ENCODE measurements at regions not wholly inside any gene's neighbourhood (a gene's known extent, or its start where the extent isn't known, plus 50 kb on each side); places are given as distances from the start of the nearest gene placed in this dataset.
A peak's percentile ranks its signal among the peaks of the same experiment; 100 is the strongest.

DNA sequence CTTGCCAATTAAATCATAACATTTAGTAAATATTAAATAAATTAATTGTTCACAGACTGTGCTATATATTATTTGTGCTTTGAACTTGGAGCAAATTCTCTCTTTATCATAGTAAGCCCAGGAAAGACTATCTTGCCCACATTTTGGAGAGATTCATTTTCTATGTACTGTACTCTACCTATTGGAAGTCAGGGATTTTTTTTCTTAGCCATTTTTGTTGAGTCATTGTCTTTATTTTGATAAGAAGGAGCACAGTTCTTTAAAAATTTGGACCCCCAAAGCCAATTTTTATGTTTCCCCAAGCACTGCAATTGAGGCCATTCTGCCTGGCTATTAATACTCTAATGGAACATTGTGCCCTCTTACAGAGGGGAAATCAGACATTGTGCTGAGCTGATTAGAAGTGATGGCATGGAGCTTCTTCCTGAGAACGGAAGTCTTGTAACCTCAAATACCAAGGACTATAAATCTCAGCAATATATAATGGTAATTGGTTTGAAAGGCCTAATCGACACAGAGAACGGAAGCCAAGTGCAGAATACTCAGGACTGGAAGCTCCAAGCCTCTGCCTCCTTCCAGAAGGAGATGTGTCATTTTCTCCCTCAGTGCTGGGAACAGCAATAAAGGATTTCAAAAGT is 188.8 kb upstream of the PAPPA start:
- DNase-seq, result no peak

DNA sequence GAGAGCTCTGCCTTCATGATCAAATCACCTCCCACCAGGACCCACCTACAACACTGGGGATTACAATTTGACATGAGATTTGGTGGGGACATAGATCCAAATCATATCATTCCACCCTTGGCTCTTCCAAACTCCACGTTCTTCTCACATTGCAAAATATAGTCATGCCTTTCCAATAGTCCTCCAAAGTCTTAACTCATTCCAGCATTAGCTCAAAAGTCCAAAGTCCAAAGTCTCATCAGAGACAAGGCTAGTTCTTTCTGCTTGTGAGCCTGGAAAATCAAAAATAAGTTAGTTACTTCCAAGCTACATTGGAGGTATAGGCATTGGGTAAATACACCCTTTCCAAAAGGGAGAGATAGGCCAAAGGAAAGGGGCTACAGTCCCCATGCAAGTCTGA is 186.9 kb upstream of the PAPPA start:
- no peak for DNase-seq

GRCh38 chr9:115969096-115969495 is 184.5 kb upstream of the PAPPA start:
- no peak for DNase-seq

- no peak for DNase-seq
Measured at GRCh38 chr9:115972362-115972761, 181.2 kb upstream of the PAPPA start.

- DNase-seq, result no peak
Measured at GRCh38 chr9:115972843-115973595, 180.6 kb upstream of the PAPPA start.

- DNase-seq, result no peak
Measured at GRCh38 chr9:115976781-115977180, 176.8 kb upstream of the PAPPA start.

- DNase-seq, result no peak
Measured at GRCh38 chr9:115978091-115978490, 175.5 kb upstream of the PAPPA start.

DNA sequence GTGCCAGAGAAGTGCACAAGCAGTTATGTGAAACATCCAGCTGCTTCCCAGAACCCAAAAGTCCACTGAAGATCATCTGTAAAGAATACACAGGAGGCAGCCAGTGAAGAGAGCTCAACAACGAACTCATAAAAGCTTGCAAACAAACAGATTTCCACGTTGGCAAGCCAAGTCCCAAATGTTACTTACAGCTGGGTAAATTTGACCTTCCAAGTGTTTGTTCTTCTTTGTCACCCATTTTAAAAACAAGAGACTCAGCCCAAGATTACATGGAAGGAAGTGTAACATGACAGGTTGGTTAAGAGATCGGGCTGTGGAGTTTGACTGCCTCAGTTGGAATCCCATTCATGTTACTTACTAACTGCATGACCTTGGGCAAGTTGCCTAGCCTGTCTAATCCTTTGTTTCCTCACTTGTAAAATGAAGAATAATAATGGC is 174.9 kb upstream of the PAPPA start:
- peak; percentile 29 for DNase-seq

GRCh38 chr9:115980054-115980453 is 173.5 kb upstream of the PAPPA start:
- no peak for DNase-seq

DNA sequence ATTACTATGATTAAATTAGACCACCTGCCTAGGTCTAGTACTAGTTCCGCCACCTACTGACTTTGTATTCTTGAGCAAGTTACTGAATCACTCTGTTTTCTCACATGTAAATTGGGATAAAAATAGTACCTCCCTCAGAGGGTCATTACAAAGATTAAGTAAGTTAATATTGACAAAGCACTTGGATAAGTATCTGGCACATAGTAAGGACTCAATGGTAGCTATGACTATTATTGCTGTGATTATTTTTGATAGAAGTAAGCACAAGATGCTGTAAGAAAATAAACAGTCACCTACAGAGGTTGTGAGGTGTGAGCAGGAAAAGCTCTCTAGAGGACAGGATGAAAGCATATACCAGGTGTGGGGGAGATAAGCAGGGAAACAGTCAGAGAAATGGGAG is 173.1 kb upstream of the PAPPA start:
- no peak for DNase-seq

- no peak for DNase-seq
Measured at GRCh38 chr9:115980976-115981375, 172.6 kb upstream of the PAPPA start.

DNA sequence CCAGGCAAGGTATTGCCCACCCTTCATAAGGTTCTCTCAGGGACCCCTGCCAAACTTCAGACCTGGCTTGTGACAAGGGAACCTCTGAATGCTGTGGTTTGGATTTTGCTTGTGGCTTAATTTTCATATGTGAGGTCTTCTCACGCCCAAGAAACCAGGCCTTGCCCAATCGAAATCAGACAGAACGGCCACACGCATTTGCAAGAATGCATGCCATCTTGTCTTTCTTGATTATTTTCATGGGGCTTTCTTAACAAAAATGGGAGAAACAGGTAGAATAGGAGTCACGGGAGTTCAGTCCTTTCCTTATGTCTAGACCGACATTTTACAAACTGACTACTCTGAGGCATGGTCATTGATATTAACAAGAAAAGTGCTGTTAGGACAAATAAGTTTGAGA is 170.2 kb upstream of the PAPPA start:
- no peak for DNase-seq

GRCh38 chr9:115985657-115986056 is 167.9 kb upstream of the PAPPA start:
- DNase-seq, result no peak

GRCh38 chr9:115986508-115986907 is 167.1 kb upstream of the PAPPA start:
- DNase-seq, result no peak

DNA sequence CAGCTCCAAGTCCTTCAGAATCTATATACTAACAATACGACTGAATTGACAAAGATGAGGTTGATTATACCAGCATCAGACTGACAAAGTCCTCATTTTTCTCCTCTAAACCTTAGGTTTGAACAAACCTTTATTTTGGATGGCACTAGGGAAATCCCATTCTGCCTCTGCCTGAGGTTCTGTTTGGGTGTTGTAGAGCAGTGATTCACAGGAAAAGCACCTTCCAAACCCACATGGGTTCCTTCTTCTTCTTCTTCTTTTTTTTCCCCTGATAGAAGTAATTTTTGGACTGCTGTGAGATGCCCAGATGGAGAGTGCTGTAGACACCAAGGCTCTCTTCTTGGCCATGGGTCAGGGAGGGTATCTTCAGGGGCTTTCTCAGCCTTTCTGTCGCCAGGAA is 164.9 kb upstream of the PAPPA start:
- no peak for DNase-seq

- no peak for DNase-seq
Measured at GRCh38 chr9:115989831-115990230, 163.8 kb upstream of the PAPPA start.

- DNase-seq, result no peak
Measured at GRCh38 chr9:115992834-115993233, 160.8 kb upstream of the PAPPA start.

- DNase-seq, result peak; percentile 14
Measured at GRCh38 chr9:115997923-115998322, 155.7 kb upstream of the PAPPA start.

- no peak for DNase-seq
Measured at GRCh38 chr9:115998666-115999065, 154.9 kb upstream of the PAPPA start.

DNA sequence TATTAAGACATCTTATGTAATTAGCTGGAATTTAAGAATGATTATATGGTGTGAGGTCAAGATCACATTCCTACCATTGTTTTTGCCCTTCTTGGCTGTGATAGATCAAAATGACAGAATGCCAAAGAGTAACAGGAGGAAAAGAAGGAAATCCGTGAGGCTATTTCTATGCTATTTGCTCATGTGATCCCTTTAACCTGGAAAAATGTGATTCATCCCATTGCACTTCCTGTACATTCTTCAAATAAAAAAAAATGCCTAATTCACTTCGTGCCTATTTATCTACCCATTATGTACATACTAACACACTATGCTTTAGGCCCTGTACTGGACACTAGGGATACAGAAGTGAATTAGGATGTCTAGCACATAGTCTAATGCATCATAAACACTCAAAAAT is 154.1 kb upstream of the PAPPA start:
- DNase-seq, result no peak

- peak; percentile 6 for DNase-seq
Measured at GRCh38 chr9:116000748-116001329, 152.8 kb upstream of the PAPPA start.

GRCh38 chr9:116002181-116002580 is 151.4 kb upstream of the PAPPA start:
- no peak for DNase-seq

- DNase-seq, result no peak
Measured at GRCh38 chr9:116002624-116003023, 151.0 kb upstream of the PAPPA start.

DNA sequence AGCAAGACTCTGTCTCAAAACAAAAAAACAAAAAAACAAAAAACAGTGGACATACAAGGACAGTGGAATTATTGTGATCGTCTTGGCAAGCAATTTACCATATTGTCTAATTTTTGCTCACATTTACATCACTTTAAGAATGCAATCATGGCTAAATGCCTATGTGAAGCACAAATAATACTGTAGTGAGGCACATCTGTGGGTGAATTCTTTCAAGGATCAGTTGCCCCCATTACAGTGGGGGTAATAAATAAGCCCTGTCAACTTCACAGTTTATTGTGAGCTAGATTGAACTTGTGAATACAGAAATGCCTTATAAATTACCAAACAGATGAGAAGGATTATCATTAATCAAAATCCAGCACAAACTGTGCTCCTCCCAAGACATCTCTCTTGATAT is 150.2 kb upstream of the PAPPA start:
- no peak for DNase-seq

Measured in NCI-H2029 (cell line).